22Rv1 (cell line): ENCODE measurements at regions not wholly inside any gene's neighbourhood (a gene's known extent, or its start where the extent isn't known, plus 50 kb on each side); places are given as distances from the start of the nearest gene placed in this dataset.

ENCODE experiments used
- H3K27ac ChIP-seq: fragments of 450-650 bp; 2 replicates; pipeline ENCODE4 v1.5.1; 2017
- CTCF ChIP-seq: fragments of 450-650 bp; IDR thresholded peaks from 2 replicates; pipeline ENCODE4 v1.5.1; 2017; ENCODE audit warnings: mild to moderate bottlenecking
- ZFX ChIP-seq: fragments of 450-650 bp; IDR thresholded peaks from 2 replicates; pipeline ENCODE4 v1.6.1; 2017; ENCODE audit warnings: antibody characterized with exemption, borderline replicate concordance

GRCh38 chr4:186881521-186882220 lies 158.0 kb upstream of the FAT1 start:
- TF ChIP-seq ZFX (no peak), CTCF (no peak)
- no peak overlapping the region for H3K27ac ChIP-seq

GRCh38 chr4:186882293-186882692 lies 158.6 kb upstream of the FAT1 start:
- TF ChIP-seq ZFX (no peak), CTCF (no peak)
- H3K27ac ChIP-seq: no peak overlapping the region

GRCh38 chr4:186885289-186885688 lies 161.6 kb upstream of the FAT1 start:
- TF ChIP-seq ZFX (no peak), CTCF (no peak)
- H3K27ac ChIP-seq: no peak overlapping the region

GRCh38 chr4:186886759-186887158 lies 163.1 kb upstream of the FAT1 start:
- H3K27ac ChIP-seq: no peak overlapping the region
- TF ChIP-seq CTCF: no peak
- TF ChIP-seq ZFX: no peak

- H3K27ac ChIP-seq: no peak overlapping the region
- TF ChIP-seq ZFX (no peak), CTCF (no peak)
These were observed 163.6 kb upstream of the FAT1 start for GRCh38 chr4:186887291-186887700.

- TF ChIP-seq CTCF: no peak
- TF ChIP-seq ZFX: no peak
- H3K27ac ChIP-seq: no peak overlapping the region
These were observed 164.1 kb upstream of the FAT1 start for GRCh38 chr4:186887752-186888151.

GRCh38 chr4:186889876-186890643 lies 166.4 kb upstream of the FAT1 start:
- H3K27ac ChIP-seq: no peak overlapping the region
- TF ChIP-seq CTCF (no peak), ZFX (no peak)
